MM.1S (cell line): ENCODE measurements at regions not wholly inside any gene's neighbourhood (a gene's known extent, or its start where the extent isn't known, plus 50 kb on each side); places are given as distances from the start of the nearest gene placed in this dataset.

ENCODE experiments used
- DNase-seq: peaks from one replicate; pipeline ENCODE4 v3.0.0-alpha.2; 2015
- H2AFZ ChIP-seq: fragments of 300-600 bp; sonication (generic); 2 replicates; pipeline ENCODE4 v1.6.0; 2016; ENCODE audit warnings: antibody characterized with exemption, low read length
- H3F3A ChIP-seq: fragments of 300-600 bp; sonication (generic); 2 replicates; pipeline ENCODE4 v1.6.1; 2016; ENCODE audit warnings: mild to moderate bottlenecking, antibody characterized with exemption, low read length, moderate library complexity, mixed read lengths; ENCODE audit not compliant: insufficient read depth
- H3K27ac ChIP-seq: fragments of 300-600 bp; sonication (generic); 2 replicates; pipeline ENCODE4 v1.5.1; 2016; ENCODE audit warnings: mild to moderate bottlenecking, low read length
- H3K27me3 ChIP-seq: fragments of 300-600 bp; sonication (generic); replicated peaks from 2 replicates; pipeline ENCODE4 v1.6.0; 2016; ENCODE audit warnings: low read length; ENCODE audit not compliant: insufficient read depth
- H3K36me3 ChIP-seq: fragments of 300-600 bp; sonication (generic); replicated peaks from 2 replicates; pipeline ENCODE4 v1.6.1; 2016; ENCODE audit warnings: mild to moderate bottlenecking, low read length, mixed read lengths; ENCODE audit not compliant: insufficient read depth
- H3K4me1 ChIP-seq: fragments of 300-600 bp; sonication (generic); 2 replicates; pipeline ENCODE4 v1.6.1; 2016; ENCODE audit warnings: low read length, mixed read lengths
- H3K4me2 ChIP-seq: fragments of 300-600 bp; sonication (generic); 2 replicates; pipeline ENCODE4 v1.6.0; 2016; ENCODE audit warnings: low read depth, low read length
- H3K4me3 ChIP-seq: fragments of 300-600 bp; sonication (generic); 2 replicates; pipeline ENCODE4 v1.5.1; 2016; ENCODE audit warnings: low read length, mixed read lengths
- H3K79me2 ChIP-seq: fragments of 300-600 bp; sonication (generic); 2 replicates; pipeline ENCODE4 v1.6.1; 2016; ENCODE audit warnings: mixed run types, low read length, mixed read lengths
- H3K9ac ChIP-seq: fragments of 300-600 bp; sonication (generic); 2 replicates; pipeline ENCODE4 v1.6.1; 2016; ENCODE audit warnings: low read length, mixed read lengths
- H3K9me2 ChIP-seq: fragments of 300-600 bp; sonication (generic); replicated peaks from 2 replicates; pipeline ENCODE4 v1.6.1; 2016; ENCODE audit warnings: mild to moderate bottlenecking, low read length, mixed read lengths; ENCODE audit not compliant: insufficient read depth
- H3K9me3 ChIP-seq: fragments of 300-600 bp; sonication (generic); replicated peaks from 2 replicates; pipeline ENCODE4 v1.6.1; 2016; ENCODE audit warnings: mild to moderate bottlenecking, low read length, mixed read lengths; ENCODE audit not compliant: insufficient read depth
- H4K20me1 ChIP-seq: fragments of 300-600 bp; sonication (generic); 2 replicates; pipeline ENCODE4 v1.6.1; 2016; ENCODE audit warnings: mild to moderate bottlenecking, low read length, moderate library complexity, mixed read lengths; ENCODE audit not compliant: insufficient read depth
- EZH2 ChIP-seq: fragments of 300-600 bp; sonication (generic); optimal IDR thresholded peaks from 2 replicates; pipeline ENCODE3; 2017; ENCODE audit warnings: low read depth, mild to moderate bottlenecking, antibody characterized with exemption, low read length, mixed read lengths
- EZH2phosphoT487 ChIP-seq: fragments of 300-600 bp; sonication (generic); IDR thresholded peaks from 2 replicates; pipeline ENCODE4 v1.6.1; 2018; ENCODE audit warnings: antibody characterized with exemption, low read length
- TF ChIP-seq, protein P1 (sequence below): fragments of 300-600 bp; sonication (generic); IDR thresholded peaks from 2 replicates; pipeline ENCODE4 v1.5.1; 2016; ENCODE audit warnings: antibody characterized with exemption, low read length, mixed read lengths

DNA sequence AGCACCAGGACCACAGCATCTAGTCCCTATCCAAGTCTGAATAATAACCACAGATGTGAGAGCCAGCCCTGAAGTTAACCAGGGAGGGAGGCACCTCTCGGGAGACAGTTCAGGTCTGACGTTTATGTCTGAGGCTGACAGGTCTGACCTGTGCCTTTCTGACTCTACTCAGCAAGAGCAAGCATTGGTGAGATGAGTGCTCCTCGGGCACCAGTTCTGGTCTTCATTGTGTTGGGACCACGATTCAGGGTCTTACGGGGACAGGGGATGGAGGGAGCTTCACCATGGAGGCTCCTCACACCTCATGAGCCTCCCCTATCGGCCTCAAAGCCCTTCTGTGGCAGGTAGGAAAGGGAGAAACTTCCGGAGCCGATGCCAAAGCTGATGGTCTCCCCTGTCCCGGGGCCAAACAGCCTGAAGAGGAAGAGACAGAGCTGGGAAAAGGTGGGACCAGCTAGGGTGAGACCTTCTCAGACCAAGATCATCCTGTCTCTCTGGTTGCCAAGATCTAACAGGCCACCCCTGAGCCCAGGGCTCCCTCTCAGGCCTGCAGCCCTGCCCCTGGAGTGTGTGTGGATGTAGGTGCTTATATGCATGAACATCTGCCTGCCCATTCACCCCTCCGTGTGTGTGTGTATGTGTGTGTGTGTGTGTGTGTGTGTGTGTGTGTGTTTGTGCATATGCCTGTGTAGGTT lies 170.5 kb downstream of the VEGFA start:
- Histone ChIP-seq H3K9me2 (no peaks in the 10 kb centered on the region), H2AFZ (no peak overlapping the region), H3F3A (no peaks in the 10 kb centered on the region), H3K9me3 (no peaks in the 10 kb centered on the region), H3K9ac (no peak overlapping the region), H4K20me1 (no peaks in the 10 kb centered on the region), H3K36me3 (no peaks in the 10 kb centered on the region), H3K27me3 (no peaks in the 10 kb centered on the region), H3K4me1 (no peaks in the 10 kb centered on the region), H3K27ac (no peak overlapping the region), H3K4me3 (no peak overlapping the region), H3K4me2 (no peak overlapping the region), H3K79me2 (no peaks in the 10 kb centered on the region)
- TF ChIP-seq, protein P1, sequence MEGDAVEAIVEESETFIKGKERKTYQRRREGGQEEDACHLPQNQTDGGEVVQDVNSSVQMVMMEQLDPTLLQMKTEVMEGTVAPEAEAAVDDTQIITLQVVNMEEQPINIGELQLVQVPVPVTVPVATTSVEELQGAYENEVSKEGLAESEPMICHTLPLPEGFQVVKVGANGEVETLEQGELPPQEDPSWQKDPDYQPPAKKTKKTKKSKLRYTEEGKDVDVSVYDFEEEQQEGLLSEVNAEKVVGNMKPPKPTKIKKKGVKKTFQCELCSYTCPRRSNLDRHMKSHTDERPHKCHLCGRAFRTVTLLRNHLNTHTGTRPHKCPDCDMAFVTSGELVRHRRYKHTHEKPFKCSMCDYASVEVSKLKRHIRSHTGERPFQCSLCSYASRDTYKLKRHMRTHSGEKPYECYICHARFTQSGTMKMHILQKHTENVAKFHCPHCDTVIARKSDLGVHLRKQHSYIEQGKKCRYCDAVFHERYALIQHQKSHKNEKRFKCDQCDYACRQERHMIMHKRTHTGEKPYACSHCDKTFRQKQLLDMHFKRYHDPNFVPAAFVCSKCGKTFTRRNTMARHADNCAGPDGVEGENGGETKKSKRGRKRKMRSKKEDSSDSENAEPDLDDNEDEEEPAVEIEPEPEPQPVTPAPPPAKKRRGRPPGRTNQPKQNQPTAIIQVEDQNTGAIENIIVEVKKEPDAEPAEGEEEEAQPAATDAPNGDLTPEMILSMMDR, result no peak
- TF ChIP-seq EZH2phosphoT487 (no peak), EZH2 (no peak)
- no peak for DNase-seq

DNA sequence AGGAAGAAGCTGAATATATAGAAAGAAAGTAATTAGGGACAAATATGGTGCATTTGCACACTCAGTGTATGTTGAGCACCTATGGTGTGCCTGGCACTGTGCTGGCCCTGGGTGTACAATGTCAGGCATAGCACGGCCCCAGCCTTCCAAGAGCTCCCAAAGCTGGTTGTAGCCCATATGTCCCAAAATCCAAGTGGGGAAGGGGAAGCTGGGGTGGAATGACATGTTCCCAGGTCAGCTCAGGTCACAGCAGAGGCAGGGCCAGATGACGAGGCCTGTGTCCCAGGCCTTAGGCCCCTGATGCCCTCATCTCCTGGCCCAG lies 170.0 kb downstream of the VEGFA start:
- Histone ChIP-seq H3K27ac (no peak overlapping the region), H2AFZ (no peak overlapping the region), H3K9me2 (no peaks in the 10 kb centered on the region), H3K4me3 (no peak overlapping the region), H3K4me2 (no peak overlapping the region), H4K20me1 (no peaks in the 10 kb centered on the region), H3F3A (no peaks in the 10 kb centered on the region), H3K79me2 (no peaks in the 10 kb centered on the region), H3K9ac (no peak overlapping the region), H3K27me3 (no peaks in the 10 kb centered on the region), H3K9me3 (no peaks in the 10 kb centered on the region), H3K4me1 (no peaks in the 10 kb centered on the region), H3K36me3 (no peaks in the 10 kb centered on the region)
- TF ChIP-seq EZH2phosphoT487, result no peak
- TF ChIP-seq, protein P1, result no peak
- TF ChIP-seq EZH2, result no peak
- DNase-seq, result no peak

DNA sequence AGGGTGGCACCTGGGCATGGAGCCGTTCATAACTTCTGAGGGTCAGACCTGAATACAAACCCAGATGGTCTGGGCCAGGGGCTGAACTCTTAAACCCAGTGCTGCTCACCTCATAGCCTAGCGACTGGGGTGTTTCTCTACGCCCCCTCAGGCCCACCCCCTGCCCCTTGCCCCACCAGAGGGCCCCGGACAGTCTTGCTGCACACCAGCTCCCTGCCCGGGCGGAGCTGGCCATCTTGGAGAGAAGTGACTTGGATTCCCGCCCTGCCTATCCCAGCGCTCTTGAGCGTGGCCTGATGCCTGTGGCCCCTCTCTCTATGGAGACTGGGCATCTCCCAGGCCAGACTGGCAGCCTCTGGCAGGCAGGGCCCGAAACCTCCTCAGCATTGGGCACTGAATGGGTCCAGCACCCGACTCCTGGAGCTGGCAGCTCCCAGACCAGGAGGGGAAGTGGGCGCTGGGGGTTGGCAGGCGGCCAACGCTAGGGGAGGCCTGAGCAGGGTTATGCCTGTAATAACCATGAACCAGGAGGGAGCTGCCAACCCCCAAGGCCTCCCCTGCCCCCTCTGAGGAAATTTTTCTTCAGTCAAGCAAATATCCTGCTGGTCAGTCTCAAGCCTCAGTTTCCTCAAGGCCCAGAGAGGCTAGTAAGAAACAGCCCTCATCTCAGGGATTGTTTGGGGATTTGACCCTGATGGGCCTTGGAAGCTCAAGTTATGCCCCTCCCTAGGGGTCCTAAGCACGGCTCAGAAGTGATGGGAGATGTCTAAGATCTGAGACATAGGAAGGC lies 169.5 kb downstream of the VEGFA start:
- H3K9ac ChIP-seq, result no peak overlapping the region
- H3K4me3 ChIP-seq, result no peak overlapping the region
- no peaks in the 10 kb centered on the region for H3K36me3 ChIP-seq
- no peaks in the 10 kb centered on the region for H3K9me2 ChIP-seq
- DNase-seq, result no peak
- H3K27me3 ChIP-seq, result no peaks in the 10 kb centered on the region
- H3K27ac ChIP-seq, result no peak overlapping the region
- no peaks in the 10 kb centered on the region for H3K4me1 ChIP-seq
- H4K20me1 ChIP-seq, result no peaks in the 10 kb centered on the region
- no peaks in the 10 kb centered on the region for H3K9me3 ChIP-seq
- H3K79me2 ChIP-seq, result no peaks in the 10 kb centered on the region
- TF ChIP-seq EZH2, result no peak
- H3F3A ChIP-seq, result no peaks in the 10 kb centered on the region
- H3K4me2 ChIP-seq, result no peak overlapping the region
- no peak overlapping the region for H2AFZ ChIP-seq
